NB4 (cell line): ENCODE measurements at regions not wholly inside any gene's neighbourhood (a gene's known extent, or its start where the extent isn't known, plus 50 kb on each side); places are given as distances from the start of the nearest gene placed in this dataset.

Experiments used
- CTCF ChIP-seq: IDR thresholded peaks from one replicate; pipeline ENCODE4 v1.5.1; 2012; ENCODE audit warnings: low read depth, low read length
- MYC ChIP-seq: IDR thresholded peaks from 2 replicates; pipeline ENCODE4 v1.6.1; 2011; ENCODE audit warnings: low read depth, low read length
- POLR2A ChIP-seq: IDR thresholded peaks from 2 replicates; pipeline ENCODE4 v1.6.1; 2011; ENCODE audit warnings: mild to moderate bottlenecking; ENCODE audit not compliant: insufficient read length; ENCODE audit errors: extremely low read depth
- TF ChIP-seq, protein P1 (sequence below): IDR thresholded peaks from 2 replicates; pipeline ENCODE4 v1.6.1; 2011; ENCODE audit warnings: low read depth, low read length

DNA sequence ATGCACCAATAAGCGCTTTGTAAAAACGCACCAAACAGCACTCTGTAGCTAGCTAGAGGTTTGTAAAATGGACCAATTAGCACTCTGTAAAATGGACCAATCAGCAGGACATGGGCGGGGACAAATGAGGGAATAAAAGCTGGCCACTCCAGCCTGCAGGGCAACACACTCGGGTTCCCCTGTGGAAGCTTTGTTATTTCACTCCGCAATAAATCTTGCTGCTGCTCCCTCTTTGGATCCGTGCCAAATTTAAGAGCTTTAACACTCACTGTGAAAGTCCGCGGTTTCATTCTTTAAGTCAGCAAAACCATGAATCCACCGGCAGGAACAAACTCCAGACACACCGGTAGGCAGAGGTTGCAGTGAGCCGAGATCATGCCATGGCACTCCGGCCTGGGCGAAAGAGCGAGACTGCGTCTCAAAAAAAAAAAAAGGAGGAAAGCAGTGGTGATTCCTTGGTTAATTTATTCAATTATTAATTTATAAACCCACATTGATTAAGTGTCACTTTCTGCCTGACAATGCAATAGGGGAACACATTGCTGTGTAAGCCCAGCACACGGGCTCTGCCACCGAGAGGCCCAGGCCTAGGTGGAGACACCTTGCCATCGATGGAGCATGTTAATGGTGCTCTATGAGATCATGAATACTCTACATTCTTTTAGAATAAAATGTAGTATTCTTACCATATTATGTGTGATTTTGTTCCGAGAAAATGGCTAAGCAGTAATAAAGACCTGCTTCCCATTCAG is 687.6 kb upstream of the HS6ST1 start:
- TF ChIP-seq CTCF (no peak), POLR2A (no peak), MYC (no peak)
- TF ChIP-seq, protein P1, sequence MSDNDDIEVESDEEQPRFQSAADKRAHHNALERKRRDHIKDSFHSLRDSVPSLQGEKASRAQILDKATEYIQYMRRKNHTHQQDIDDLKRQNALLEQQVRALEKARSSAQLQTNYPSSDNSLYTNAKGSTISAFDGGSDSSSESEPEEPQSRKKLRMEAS, result no peak
